Endothelial cell of hepatic sinusoid (primary cell): ENCODE measurements at regions not wholly inside any gene's neighbourhood (a gene's known extent, or its start where the extent isn't known, plus 50 kb on each side); places are given as distances from the start of the nearest gene placed in this dataset.
"Not testable (repeated sequence)": the region's sequence is repeated elsewhere in the genome, so short reads cannot be mapped to it uniquely, and the experiment has no call there.

Experiments
- in situ Hi-C: cut with HindIII; loops from 2 replicates; pipeline ENCODE4 v1.10.0; 2017; ENCODE audit warnings: low sequenced_read_pairs

DNA sequence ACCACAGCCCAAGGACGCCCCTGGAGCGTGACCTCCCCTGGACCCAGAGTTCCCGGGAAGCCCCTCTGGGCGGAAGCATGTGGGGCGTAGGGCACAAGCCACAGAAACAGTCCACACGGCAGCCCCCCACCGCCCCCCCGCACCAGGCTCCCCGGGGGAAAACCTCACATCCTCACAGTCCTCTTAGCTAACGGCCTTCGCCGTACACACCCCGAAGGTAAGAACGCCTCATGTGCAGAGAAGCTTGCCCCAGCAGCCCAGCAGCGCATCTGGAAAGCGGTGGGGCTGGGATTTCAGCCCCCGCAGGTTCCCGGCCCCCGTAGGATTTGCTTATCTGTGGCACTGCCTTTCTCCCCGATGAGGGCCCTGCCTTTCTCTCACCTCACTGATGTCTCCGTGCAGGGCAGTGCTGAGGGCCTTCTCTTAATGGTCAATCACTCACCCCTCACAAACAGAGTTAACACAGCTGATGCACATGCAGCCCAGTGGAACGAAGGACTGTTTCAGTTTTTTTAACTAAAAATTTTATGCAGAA lies 309.2 kb downstream of the BRD1 start:
- in situ Hi-C loops = no loop called here

DNA sequence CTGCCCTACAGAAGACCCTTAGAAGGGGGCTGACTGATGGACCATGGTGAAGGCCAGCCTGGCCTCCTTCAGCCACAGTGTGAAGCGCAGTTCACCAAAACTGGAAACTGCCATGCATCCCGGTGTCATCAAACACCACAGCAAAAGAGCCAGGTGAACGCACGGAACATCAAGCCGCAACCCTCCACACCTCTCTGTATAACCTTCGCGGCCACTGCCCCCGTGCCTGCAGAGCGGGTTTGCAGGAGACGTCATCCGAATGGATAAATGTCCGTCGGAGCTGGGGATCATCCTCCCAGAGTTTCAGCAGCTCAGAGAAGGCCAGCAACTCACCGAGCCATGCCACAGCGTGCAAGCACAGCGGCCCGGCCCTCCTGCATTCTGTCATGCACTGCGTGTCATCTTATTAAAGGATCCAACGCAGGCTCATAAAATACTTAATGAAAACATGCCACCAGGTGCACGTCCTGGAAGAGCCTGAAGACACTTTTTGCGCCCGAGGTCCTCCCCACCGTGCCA lies 309.9 kb downstream of the BRD1 start:
- in situ Hi-C loops = no loop called here

- in situ Hi-C loops = no loop called here
Measured at GRCh38 chr22:49517211-49517610, 310.5 kb downstream of the BRD1 start.

DNA sequence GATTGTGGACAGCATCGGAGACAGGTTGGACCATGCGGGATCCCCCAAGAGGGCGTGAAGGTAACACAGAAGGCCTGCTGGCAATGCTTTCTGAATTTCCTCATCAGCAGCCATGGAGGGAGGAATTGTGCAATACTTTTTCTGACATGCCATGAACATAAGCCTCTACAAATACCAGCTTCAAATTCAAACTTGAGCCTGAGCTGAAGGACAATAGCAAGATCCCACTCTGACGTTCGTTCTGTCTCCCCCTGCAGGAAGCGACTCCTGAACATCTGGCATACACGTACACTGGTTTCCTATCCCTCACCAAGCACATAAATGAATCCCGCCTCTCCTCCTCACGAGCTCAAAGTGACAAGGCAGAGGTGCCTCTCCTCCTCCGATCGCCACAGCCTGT lies 312.2 kb downstream of the BRD1 start:
- in situ Hi-C loops = no loop called here

GRCh38 chr22:49514641-49515040 lies 313.0 kb downstream of the BRD1 start:
- in situ Hi-C loops = no loop called here

GRCh38 chr22:49514211-49514610 lies 313.5 kb downstream of the BRD1 start:
- in situ Hi-C loops = no loop called here

DNA sequence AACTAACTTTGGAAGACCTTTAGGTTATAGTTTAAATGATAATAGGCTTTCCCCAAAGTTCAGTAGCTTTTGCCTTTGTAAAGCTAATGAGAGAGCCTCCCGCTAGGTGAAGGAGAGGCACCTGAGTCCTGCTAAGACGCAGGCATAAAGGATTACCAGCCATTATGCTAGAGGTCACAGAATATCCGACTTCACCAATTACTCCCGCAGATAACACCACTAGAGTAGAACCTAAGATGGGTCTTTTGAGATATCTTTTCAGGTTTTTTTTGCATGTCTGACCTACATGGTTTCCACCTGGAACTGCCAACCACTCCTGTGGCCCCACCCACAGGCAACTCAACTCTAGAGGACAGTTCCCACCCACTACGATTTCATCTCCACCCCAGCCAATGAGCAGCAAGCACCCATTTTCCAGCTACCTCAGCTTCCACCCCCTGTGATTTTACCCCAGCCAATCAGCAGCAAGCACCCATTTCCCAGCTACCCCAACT lies 314.3 kb downstream of the BRD1 start:
- in situ Hi-C loops = no loop called here

- in situ Hi-C loops = no loop called here
Measured at GRCh38 chr22:49512487-49513165, 315.0 kb downstream of the BRD1 start.

GRCh38 chr22:49511393-49512189 lies 316.1 kb downstream of the BRD1 start:
- in situ Hi-C loops = not testable (repeated sequence)

DNA sequence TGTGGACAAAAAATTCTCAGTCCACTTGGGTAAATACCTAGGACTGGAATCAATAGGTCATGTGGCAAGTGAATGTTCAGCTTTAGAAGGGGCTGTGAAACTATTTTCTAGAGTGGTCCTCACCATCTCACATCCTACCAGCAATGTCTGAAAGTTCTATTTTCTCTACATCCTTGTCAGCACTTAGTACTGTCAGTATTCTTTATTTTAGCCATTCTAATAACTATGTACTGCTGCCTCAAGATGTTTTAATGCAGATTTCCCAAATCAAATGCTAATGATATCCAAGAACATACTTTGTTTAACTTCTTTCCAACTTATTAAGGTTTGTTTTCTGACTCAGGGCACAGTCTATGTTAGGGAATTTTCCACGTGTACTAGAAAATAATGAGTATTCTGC lies 317.0 kb downstream of the BRD1 start:
- in situ Hi-C loops = no loop called here

DNA sequence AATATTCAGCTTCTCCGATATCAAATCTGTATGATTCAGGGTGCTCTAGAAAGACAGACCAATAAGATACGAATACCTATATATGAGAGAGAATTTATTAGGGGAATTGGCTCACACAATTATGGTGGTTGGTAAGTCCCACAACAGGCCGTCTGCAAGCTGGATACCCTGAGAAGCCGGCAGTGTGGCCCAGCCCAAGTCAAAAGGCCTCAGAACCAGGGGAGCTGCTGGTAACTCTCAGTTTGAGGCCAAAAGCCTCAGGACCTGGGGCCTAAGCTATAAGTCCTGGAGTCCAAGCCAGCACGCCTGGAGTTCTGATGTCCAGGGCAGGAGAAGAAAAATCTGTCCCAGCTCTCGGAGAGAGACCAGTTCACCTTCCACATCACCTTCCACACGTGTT lies 318.7 kb downstream of the BRD1 start:
- in situ Hi-C loops = no loop called here

- in situ Hi-C loops = no loop called here
Measured at GRCh38 chr22:49508561-49508960, 319.1 kb downstream of the BRD1 start.

GRCh38 chr22:49507607-49508292 lies 319.9 kb downstream of the BRD1 start:
- in situ Hi-C loops = no loop called here

DNA sequence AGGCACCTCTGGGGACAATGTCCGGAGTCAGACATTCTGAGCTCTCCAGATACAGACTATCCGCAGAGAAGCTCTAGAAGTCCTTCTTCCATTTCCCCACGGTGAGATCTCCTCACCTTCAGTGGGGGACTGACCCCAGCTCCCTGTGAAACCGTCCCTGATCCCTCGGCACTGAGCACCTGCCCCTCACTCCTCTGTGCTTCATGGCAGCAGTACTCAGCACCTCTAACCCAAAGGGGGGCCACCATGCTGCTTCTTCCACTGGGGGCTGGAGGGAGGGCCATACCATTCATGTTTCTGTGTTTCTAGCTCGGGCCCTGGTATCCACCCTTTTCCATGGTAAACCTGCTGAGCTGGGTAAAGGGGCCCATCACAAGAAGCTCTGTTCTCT lies 321.7 kb downstream of the BRD1 start:
- in situ Hi-C loops = no loop called here

DNA sequence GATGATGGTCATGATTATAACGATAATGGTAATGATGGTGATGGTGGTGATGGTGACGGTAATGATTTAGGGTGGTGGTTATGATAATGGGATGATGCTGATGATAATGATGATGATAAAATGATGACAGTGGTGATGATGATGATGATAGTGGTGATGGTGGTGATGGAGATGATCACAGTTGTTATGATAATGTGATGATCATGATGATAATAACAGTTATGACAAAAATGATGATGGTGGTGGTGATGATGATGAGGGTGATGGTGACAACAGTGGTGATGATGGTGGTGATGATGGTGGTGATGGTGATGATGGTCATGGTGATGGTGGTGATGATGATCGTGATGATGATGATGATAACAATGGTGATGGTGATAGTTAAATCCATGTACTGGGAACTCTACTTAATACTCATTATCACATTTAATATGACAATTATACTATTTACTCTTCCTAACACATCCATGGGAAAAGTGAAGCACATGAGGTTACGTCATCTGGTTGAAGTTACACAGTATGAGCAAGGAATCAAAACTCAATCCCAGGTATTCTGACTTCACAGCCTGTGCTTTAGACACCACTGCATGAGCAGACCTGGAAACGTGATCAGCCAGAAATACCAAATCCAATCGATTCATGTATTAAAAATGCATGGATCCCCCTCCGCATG lies 322.2 kb downstream of the BRD1 start:
- in situ Hi-C loops = no loop called here

- in situ Hi-C loops = no loop called here
Measured at GRCh38 chr22:49503896-49504521, 323.7 kb downstream of the BRD1 start.

- in situ Hi-C loops = no loop called here
Measured at GRCh38 chr22:49503321-49503720, 324.4 kb downstream of the BRD1 start.

DNA sequence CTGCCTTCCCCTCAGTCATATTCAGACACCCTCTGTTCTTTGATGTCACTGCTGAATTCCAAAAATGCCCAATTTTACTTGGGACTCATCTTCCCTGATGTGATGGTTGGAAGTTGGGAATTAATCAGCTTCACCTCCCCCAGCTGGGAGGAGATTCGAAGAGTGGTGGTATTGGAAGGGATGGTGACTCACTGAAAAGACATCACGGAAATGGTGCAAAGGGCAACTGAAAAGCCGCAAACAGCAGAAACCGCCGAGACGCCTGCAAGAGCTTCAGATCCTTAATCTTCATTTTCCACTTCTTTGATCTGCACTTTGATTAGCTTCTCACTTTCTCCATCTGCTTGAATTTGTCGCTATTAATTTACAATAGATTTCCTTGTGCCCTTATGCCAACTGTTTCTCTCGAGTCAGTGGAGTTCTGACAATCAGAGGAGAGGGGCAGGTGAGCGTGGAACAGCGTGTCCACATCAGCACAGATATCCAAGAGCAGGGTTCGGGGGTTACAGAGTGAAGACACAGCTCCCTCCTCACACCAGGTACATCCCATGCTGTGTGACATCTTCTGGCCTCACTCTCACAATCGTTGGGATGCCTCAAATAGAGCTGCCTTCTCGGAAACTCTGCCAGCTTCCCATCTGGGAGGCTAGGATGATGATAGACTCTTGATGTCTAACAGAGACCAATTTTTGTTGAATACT lies 325.4 kb downstream of the BRD1 start:
- in situ Hi-C loops = no loop called here

GRCh38 chr22:49500942-49501395 lies 326.7 kb downstream of the BRD1 start:
- in situ Hi-C loops = no loop called here

DNA sequence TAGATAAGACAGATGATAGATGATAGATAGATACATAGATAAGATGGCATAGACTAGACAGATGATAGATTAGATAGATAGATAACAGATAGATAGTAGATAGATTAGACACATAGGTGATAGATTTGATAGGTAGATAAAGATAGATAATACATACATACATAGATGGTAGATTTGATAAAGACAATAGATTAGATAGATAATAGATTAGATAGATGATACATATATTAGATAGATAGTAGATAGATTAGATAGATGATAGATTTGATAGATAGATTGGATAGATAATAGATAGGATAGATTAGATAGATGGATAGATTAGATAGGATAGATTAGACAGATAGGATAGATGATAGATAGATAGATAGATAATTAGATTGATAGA lies 327.6 kb downstream of the BRD1 start:
- in situ Hi-C loops = no loop called here
